ENCODE measurements at regions not wholly inside any gene's neighbourhood (a gene's known extent, or its start where the extent isn't known, plus 50 kb on each side); places are given as distances from the start of the nearest gene placed in this dataset.

DNA sequence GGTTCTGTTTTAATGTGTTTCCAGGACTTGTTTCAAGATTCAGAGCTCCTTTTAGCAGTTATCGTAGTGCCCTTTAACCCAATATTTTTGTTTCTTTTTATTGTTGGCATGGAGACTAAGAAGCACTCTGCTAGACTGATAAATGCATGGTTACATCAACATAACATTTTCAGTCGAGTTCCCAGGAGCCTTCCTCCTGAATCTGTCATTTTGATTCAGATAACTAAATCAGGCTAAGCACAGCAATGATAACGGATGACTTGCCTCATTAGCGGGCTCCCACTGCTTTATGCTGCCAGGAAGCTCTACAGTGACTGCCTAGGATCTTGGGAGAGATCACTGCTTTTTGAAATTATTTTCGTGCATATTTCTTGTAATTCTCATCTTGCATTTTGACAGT is 772.8 kb upstream of the GJE1 start:
- peak; percentile 25 for DNase-seq

DNA sequence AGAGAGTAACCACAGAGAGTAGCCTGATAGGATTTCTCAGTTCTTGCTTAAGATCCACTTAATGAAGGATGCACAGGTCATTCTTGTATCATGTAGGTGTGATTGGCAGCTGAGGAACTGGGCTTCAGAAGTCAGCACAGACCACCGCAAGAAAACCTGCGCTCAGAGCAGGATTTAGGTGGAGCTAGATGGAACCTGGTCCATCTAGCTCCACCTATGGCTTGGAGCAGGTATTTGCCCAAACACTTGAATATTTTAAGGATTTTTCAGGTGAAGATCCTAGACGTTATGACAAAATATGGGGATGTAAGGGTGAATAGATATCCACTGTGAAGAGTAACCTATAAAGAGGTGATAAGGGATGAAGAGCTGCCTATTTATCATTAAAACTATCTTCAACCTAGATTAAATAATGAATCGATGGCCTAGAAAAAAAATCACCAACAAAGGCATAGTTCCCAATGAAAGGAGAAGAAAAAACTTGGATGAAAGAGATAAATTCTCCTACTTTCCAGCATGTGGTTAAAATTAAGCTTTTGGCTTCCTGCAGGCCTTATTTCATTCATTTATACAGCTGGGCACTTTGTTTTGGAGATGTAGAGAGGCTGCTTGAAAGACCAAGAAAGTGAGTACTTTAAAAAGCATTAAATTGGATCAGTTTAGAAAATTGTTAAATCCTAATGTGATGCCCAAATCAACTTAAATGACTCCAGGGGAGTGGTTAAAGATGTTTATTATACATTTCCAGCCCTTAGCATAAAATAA is 778.4 kb upstream of the GJE1 start:
- DNase-seq, result no peak

DNA sequence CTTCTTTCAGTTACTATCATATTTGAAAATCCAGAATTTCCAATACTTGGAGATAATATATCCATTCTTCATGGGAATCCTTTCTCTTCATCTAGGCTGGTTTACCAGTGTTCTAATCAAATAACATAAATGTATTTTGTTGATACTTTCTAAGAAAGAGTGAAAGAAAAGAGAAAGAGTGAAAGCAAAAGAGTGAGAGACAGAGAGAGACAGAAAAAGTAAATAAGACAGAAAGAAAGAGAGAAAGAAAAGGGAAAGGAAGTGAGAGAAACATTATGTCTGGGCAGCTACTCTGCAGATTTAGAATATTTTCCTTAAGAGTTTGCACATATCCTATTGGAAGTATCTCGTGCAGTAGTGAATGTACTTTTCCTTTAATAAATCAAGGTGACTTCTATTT is 781.0 kb upstream of the GJE1 start:
- DNase-seq, result no peak

DNA sequence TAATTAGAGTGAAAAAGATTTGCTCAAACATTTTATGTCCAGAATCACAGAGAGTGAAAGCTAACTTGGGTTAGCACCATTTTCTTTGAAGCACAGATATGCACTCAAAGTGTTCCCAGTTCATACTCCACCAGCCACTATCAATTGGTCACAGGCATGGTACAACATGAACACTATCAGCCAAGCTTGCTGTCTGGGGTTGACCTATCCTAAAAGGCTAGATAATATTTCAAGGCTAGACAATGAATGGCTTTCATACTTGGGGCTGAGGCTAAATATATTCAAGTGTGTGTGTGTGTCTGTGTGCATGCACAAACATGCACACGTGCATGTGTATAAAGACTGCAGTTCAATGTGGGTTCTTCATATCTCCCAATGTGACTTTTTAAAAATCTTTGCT is 783.0 kb upstream of the GJE1 start:
- no peak for DNase-seq

DNA sequence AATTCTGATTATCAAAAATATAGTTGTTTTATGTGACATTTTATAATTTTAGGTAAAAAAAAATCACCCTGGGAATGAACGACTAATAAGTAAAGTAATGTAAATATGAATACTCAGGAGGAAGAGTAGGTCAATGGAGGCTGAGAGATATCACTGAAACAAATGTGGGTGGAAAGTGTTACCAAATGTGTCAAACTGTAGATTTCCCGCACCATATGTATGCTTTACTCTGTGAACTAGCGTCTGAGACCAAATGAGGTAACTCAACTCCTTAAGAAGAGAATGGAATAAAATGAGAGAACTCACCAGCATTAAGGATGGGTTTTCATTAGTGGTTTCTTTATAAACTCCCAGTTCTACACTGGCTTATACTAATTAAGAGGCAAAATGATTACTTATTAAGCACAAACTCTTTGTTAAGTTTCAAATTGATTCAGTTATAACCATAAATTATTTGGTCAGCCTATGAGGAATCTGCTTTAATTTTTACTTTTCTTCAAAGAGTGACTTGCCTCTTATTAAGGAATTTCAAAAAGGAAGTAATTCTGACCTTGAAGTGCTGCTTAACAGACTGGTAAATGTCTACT is 784.7 kb upstream of the GJE1 start:
- DNase-seq, result no peak

DNA sequence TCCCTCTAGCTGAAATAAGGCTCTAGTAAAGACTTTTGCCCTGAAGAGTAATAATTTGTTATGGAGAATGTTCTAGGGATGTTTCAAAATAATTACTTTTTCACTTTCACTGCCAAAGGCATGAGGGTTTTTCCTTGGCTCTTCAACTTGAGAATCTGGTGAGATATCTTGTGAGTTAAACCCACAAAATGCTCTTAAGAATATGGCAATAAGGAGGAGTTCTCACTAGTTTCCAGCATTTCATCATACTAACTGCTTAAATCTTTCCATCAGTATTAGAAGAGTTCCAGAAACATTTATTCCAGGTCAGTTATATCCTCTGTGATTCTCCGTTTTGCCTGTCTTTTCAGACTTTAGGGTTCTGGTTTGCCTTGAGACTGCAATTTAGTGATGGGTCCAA is 785.6 kb upstream of the GJE1 start:
- DNase-seq, result no peak

DNA sequence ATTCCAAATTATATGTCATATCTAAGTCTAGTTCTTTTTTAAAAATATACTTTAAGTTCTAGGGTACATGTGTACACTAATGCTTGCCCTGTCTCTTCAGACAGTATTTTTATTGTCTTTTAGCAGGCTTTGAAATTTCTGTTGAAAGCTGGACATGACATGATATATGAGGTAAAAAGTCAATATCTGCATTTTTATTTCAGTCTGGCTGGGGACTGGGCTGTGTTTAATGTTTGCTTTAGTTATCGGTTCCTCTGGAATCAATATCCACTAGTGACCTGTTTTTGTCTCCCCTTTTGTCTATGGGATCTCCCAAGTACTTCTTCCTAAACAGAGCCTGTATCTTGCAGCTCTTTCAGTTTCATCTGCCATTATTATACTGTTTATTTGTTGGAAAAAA is 786.2 kb upstream of the GJE1 start:
- DNase-seq, result no peak

DNA sequence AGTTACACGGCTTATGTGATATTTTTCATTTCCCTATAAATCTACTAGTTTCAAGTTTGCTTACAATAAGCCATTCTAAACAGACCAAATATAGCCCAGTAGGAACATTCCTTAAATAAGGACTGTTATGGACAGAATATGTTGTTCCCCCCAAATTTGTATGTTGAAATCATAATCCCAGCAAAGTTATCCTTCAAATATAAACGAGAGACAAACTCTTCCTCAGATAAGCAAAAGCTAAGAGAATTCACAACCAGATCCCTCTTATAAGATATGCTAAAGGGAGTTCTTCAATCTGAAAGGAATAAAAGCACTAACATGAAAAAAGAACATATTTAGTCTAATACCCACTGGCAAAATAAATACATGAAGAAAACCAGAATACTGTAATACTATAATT is 795.5 kb upstream of the GJE1 start:
- DNase-seq, result no peak

DNA sequence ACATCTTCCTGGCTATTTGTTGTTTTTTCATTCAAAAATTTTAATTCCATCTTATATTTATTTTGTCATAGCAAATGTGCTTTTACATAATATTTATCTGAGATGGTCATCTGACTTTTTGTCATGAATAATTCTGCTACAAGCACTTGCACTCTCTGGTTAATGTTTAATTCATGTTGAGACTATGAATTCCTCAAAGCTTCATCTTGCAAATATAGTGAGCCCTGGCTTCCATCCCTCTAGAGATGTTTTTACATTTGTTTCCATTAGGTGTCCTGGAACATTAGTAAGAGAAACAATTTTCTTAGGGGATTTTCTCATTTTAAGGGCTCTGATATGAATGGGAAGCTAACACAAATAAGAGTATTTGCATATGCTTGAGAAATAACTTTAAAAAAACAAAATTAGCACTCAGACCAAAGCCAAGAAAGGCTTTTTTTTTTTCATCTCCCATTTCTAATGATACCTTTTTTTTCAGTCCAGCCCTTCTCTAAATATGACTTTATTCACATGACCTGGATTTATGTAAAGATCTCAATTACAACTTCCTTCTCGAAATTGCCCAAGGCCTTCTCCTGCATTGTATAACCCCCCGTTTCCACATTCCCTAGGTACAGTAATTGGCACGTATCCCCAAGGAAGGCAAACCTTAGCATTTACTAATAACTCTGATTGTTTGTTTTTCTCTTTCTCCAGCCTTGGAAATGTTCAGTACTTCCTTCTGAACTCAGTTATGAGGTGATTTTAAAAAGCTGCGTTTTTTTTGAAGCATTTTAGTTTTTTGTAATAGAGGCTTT is 797.0 kb upstream of the GJE1 start:
- DNase-seq, result no peak

DNA sequence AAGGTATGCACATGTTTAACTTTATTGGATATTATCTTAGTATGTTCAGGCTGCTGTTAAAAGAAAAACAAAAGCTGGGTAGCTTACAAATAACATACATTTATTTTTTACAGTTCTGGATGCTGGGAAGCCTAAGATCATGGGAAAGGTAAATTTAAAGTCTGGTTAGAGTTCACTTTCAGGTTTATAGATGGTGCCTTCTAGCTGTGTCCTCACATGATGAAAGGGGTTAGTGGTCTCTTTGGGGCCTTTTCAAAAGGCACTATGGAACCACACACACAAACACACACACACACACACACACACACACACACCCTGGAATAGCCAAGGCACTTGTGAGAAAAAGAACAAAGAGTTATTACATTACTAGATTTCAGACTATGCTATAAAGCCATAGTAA is 805.8 kb upstream of the GJE1 start:
- DNase-seq, result no peak

DNA sequence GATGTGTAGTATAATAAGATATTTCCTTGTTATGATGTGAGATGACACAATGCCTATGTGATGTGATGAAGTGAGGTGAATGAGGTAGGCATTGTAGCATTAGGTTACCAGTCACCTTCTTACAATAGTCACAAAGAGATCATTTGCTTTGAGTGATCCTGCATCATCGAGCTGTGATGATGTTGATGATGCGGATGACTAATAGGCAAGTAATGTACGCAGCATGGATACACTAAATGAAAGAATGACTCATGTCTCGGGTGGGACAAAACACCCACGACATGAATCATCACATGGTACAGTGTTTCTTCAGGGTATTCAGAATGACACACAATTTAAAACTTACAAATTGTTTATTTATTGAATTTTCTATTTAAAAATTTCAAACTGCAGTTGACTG is 806.3 kb upstream of the GJE1 start:
- no peak for DNase-seq

DNA sequence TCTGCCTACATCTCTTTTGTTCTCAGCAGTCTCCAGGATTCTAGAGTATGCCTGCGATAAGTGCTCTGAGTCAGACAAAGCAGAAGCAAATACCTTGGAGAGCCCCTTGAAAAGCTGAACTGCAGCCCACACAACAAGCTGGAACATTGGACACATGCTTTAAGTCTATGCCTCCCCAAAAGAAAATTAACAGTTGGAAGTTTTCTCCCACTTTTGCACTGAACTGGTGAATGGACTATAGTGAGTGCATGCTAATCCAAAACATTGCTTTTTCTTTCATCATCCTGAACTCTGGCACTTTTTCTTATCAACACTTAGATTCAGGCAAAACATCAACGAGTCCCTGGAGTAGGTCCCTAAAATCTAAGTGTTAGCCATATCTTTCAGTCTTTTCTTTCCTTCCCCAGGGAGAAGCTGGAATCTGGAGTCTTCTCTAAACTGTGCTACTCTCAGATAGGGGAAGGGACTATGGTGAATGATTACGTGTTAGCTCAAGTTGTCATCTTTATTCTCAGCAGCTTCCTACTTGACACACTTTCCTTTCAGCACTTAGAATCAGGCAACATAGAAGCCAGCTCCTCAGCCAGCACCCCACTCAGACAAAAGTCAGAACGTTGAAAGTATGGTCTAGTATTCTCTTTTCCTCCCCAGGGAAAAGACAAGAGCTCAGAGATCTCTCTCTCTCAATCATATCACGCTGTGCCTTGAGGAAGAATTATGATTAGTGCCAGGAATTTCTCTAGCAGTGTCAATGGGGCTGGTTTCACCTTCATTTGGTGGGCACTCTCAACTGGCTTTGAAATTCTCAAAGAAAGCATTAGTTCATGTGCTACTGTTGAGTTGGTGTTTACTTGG is 811.0 kb upstream of the GJE1 start:
- DNase-seq, result no peak

DNA sequence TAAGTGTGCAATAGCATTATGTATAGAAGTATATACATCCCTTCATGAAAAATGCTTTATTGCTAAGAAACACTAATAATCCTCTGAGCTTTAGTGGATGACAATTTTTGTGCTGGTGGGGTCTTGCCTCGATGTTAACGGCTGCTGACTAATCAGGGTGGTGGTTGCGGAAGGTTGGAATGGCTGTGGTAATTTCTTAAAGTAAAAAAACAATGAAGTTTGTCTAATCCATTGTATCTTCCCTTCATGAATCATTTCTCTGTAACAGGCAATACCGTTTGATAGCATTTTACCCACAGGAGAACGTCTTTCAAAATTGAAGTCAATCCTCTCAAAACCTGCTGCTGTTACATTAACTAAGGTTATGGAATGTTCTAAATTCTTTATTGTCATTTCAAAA is 816.5 kb upstream of the GJE1 start:
- DNase-seq, result no peak

DNA sequence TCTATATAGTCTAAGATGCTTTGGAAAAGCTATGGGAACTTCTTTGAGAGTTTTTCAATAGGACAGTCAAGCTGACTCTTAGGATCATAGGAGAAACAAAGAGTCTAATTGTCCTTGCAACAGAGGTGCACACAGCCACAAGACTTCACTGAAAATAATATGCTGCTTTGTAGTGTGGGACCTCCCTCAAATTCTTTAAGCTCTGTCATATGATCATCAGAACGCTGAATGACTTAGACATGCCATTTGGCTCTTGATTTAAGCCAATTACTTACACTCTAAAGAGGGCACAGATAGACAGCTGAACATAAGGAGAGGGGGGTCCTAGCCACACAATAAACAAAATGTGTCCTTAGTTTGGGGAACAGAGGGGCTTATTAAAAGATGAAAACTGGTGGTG is 818.7 kb upstream of the GJE1 start:
- no peak for DNase-seq

DNA sequence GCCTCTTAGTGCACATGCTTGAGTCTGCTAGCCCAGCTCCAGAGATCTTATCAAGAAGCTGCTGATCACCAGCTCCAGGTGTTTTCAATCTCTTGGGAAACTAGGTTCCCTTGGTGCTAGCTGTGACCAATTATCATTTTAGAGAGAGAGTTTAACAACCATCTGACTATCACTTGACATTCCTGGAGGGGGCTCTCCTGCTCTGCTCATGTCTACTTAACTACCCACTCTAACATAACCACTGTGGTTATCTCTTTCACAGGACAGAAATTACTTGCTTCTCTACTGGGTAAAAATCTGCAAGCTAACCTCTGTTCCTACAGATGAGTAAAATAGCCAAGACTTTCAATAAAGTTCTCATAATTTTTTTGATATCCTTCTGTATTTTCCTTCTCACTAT is 823.4 kb upstream of the GJE1 start:
- DNase-seq, result no peak

DNA sequence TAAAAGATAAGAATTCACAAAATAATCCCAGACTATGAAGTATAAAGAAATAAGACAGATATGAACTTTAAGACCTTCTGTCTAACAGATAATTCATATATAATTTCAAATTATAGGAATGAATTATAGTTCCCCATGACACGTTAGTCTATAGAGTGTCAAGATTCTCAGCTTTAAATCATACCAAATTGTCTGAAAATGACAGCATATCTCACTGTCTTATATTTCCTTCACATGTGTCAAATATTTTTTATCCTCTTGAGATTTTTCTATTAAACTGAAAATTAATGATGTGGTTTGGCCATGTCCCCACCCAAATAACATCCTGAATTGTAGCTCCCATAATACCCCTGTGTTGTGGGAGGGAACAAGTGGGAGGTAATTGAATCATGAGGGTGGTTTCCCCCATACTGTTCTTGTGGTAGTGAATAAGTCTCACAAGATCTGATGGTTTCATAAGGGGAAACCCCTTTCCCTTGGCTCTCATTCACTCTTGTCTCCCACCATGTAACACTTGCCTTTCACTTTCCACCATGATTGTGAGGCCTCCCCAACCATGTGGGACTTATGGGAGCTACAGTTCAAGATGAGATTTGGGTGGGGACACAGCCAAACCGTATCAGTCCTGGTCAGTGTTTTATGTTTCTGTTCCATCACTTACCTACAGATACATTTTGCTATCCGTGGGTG is 825.3 kb upstream of the GJE1 start:
- no peak for DNase-seq

DNA sequence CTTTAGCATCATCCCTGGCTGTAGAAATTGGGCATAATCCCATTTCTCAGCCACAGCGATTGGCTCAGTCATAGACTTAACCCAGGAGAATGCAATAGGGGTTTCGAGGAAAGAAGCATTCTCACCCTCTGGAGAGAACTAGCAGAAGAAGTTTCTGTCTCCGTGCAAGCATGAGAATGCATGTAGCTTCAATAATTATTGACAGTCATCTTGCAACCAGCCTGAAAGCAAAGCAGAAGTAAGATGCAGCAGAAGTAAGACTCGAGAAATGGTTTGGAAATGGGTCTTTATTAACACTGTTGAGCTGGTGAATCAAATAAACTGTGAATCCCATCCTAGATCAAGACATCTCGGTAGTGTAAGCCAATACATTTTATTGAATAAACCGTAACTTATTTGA is 828.8 kb upstream of the GJE1 start:
- no peak for DNase-seq

DNA sequence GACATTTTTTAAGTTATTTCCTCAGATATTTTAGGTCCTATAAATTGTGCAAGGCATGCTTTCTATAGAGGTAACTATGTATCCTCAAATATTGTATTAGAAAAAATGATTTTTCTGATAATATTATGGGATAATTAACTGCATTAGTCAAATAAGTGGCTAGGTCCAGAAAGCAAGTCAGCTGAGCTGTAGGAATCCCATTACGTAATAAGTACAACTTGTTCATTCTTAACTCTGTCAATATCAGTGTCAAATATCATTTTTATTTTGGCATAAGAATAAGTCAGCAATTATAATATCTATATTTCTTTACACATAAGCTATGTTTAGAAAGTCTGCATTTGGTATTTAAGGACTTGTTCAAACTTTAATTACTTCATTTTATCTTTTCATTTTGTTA is 830.9 kb upstream of the GJE1 start:
- no peak for DNase-seq

DNA sequence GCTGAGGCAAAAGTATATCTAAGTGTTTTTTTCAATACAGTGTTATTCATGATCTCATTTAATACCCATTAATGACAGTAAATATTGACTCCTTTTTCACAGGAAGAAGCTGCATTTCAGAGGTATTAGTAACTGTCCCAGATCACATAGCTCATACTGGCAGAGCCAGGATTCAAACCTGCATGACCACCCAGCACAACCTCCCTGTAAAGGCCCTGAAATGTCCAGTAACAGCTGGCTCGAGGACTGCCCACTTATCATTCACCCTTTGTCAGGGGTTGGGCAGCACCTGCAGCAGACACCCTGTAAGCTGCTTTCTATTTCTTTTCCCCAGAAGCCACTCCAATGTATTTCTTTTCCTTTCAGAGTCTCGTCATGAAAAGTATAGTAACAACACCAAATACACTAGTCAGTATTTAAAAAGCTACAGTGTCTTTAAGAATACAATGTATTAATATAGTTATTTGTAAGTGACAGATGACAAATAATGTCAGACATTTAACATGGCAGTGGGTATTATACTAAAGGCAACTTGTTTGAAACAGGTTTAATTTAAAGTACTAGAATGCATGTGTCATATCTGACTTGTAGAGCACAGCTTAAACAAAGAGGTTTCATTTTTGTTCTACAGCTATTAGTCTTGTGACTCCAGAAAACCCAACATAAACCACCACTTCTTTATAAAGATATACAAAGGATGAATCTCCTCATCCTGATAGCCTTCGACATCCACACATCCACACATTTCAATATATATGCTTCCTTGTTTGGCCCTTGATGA is 841.6 kb upstream of the GJE1 start:
- DNase-seq, result no peak

DNA sequence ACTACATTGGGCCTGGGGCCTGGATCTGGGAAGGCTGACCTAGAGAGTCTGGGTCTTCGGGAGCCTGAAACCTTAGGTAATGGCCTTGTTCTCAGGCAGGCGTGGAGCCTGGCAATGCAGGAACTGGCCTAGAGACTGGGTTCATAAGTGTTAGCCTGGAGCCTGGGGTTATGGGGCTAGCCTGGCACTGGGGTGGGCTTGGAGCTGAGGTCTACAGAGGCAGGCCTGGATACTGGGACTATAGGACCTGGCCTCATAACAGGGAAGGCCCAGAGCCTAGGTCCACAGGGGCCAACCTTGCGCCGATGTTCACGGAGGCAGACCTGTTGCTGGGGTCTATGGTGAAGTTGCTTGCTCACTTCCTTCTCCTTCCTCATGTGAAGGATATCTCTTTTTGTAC is 843.8 kb upstream of the GJE1 start:
- no peak for DNase-seq

DNA sequence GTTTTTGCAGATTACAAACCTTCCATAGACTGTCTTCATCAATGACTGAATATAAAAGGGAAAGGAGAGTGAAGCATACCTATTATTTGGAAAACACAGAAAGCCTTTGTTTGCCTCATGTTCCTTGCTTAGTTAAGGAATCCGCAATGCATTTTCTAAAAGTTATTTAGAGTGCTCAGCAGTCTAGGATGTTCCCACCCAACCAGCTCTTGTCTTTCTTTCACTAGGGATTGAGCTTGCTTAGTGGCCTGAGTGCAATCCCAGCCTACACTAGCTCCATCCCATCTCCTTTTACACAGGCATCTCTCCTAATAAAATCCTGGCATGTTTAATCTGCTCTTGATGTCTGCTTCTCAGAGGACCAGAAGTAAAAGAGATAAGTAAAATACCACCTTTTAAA is 850.5 kb upstream of the GJE1 start:
- no peak for DNase-seq

DNA sequence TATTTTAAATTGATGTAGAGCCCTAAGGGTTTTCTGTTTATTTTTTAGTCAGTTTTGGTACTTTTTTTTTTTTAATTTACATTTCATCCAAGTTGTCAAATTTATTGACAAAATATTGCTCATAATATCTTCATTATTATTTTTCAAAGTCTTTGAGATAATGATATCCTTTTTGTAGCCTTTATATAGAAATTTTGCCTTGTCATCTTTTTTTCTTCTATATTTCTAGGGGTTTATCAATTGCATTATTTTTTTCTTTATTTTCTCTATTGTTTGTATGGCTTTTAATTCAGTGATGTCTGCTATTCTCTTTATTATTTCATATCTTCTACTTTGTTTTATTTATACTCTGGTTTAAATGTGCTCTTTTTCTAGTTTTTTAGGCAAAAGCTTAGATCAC is 863.0 kb upstream of the GJE1 start:
- DNase-seq, result no peak

All from NCI-H446 treated with DMSO at 0.1 percent for 48 hours (cell line).